ENCODE measurements at regions not wholly inside any gene's neighbourhood (a gene's known extent, or its start where the extent isn't known, plus 50 kb on each side); places are given as distances from the start of the nearest gene placed in this dataset.

GRCh38 chr3:42345811-42346210 lies 64.6 kb downstream of the LYZL4 start:
- CTCF ChIA-PET: interaction anchor here (1.6 kb wide), 1 partner anchor 99 kb away, joined by 4 read pairs; no protein-coding TSS in a partner anchor
- Histone ChIP-seq H3K27ac (no peak overlapping the region), H3K4me1 (no peaks in the 10 kb centered on the region), H3K4me2 (no peak overlapping the region), H3K4me3 (no peak overlapping the region), H3K9me3 (no peaks in the 10 kb centered on the region)
- no peak for TF ChIP-seq PHF8 (IDR thresholded peaks at IDR 0.05; ENCODE audit: borderline replicate concordance, low read depth)
- no peak for TF ChIP-seq KDM1A (IDR thresholded peaks at IDR 0.05; ENCODE audit: low read depth)
- no peak for TF ChIP-seq SREBF2 (IDR thresholded peaks at IDR 0.05)
- no peak for TF ChIP-seq POLR2A (IDR thresholded peaks at IDR 0.05; ENCODE audit: low read length)
- TF ChIP-seq CHD4 (IDR thresholded peaks at IDR 0.05; ENCODE audit: borderline replicate concordance): no peak
- TF ChIP-seq FOSL2 (IDR thresholded peaks at IDR 0.05): no peak
- TF ChIP-seq FOSL2 (CRISPR knock-in tag; IDR thresholded peaks at IDR 0.05): no peak
- TF ChIP-seq KDM5A (IDR thresholded peaks at IDR 0.05): no peak
- TF ChIP-seq FOXS1 (CRISPR knock-in tag; IDR thresholded peaks at IDR 0.05): no peak
- no peak for TF ChIP-seq CTCF (IDR thresholded peaks at IDR 0.05)
- TF ChIP-seq PBX3 (IDR thresholded peaks at IDR 0.05): no peak
- TF ChIP-seq ESRRA (IDR thresholded peaks at IDR 0.05; ENCODE audit: borderline replicate concordance, low read length): no peak
- no peak for TF ChIP-seq GATA3 (IDR thresholded peaks at IDR 0.05; ENCODE audit: borderline replicate concordance)
- TF ChIP-seq RFX5 (IDR thresholded peaks at IDR 0.05): no peak
- FAIRE-seq: no peak
- WGBS (ENCODE audit: missing lambda C conversion rate): 48% methylated on average over 5 of the region's 5 CpGs
- no peak for DNase-seq (ENCODE audit: low read depth in 1 of 2, low spot score in 1 of 2)
- ATAC-seq: no peak
- POLR2A ChIA-PET: no interaction called here

- no peak overlapping the region for H3K4me2 ChIP-seq
- ChIA-PET CTCF (no interaction called here), POLR2A (no interaction called here)
- FAIRE-seq (no peak), ATAC-seq (no peak), DNase-seq (ENCODE audit: low read depth in 1 of 2, low spot score in 1 of 2) (no peak)
- H3K4me3 ChIP-seq: no peak overlapping the region
- TF ChIP-seq ESRRA (IDR thresholded peaks at IDR 0.05; ENCODE audit: borderline replicate concordance, low read length) (no peak), POLR2A (IDR thresholded peaks at IDR 0.05; ENCODE audit: low read length) (no peak), FOSB (CRISPR knock-in tag; IDR thresholded peaks at IDR 0.05) (no peak), CTCF (IDR thresholded peaks at IDR 0.05) (no peak), RNF2 (IDR thresholded peaks at IDR 0.05; ENCODE audit: borderline replicate concordance, low read depth) (no peak), EHMT2 (IDR thresholded peaks at IDR 0.05; ENCODE audit: low read depth) (no peak), HDAC2 (IDR thresholded peaks at IDR 0.05) (no peak), HOXB5 (CRISPR knock-in tag; IDR thresholded peaks at IDR 0.05) (no peak)
- no peak overlapping the region for H3K27ac ChIP-seq
- no peaks in the 10 kb centered on the region for H3K9me3 ChIP-seq
- H3K4me1 ChIP-seq: no peaks in the 10 kb centered on the region
Measured at GRCh38 chr3:42340466-42340865, 69.9 kb downstream of the LYZL4 start.

GRCh38 chr3:42339321-42339720 lies 71.1 kb downstream of the LYZL4 start:
- DNase-seq (ENCODE audit: low read depth in 1 of 2, low spot score in 1 of 2): no peak
- FAIRE-seq: no peak
- POLR2A ChIA-PET: no interaction called here
- no peak for ATAC-seq
- WGBS (ENCODE audit: missing lambda C conversion rate): 57% methylated on average over 3 of the region's 3 CpGs
- no peaks in the 10 kb centered on the region for H3K9me3 ChIP-seq
- no peaks in the 10 kb centered on the region for H3K4me1 ChIP-seq
- CTCF ChIA-PET: no interaction called here
- TF ChIP-seq TP53 (CRISPR knock-in tag; IDR thresholded peaks at IDR 0.05): no peak
- no peak for TF ChIP-seq POLR2A (IDR thresholded peaks at IDR 0.05; ENCODE audit: low read length)
- no peak for TF ChIP-seq EHF (CRISPR knock-in tag; IDR thresholded peaks at IDR 0.05)
- TF ChIP-seq RNF2 (IDR thresholded peaks at IDR 0.05; ENCODE audit: borderline replicate concordance, low read depth): no peak
- TF ChIP-seq USF2 (IDR thresholded peaks at IDR 0.05): no peak
- no peak for TF ChIP-seq CTCF (IDR thresholded peaks at IDR 0.05)
- TF ChIP-seq ZSCAN20 (CRISPR knock-in tag; IDR thresholded peaks at IDR 0.05): no peak
- no peak for TF ChIP-seq HOXB13 (CRISPR knock-in tag; IDR thresholded peaks at IDR 0.05; ENCODE audit: low read depth)
- no peak for TF ChIP-seq CHD2 (IDR thresholded peaks at IDR 0.05; ENCODE audit: low read length, partially characterized antibody)
- TF ChIP-seq KDM1A (IDR thresholded peaks at IDR 0.05; ENCODE audit: low read depth): no peak
- TF ChIP-seq NPAS2 (CRISPR knock-in tag; IDR thresholded peaks at IDR 0.05; ENCODE audit: borderline replicate concordance): no peak
- no peak for TF ChIP-seq MYC (IDR thresholded peaks at IDR 0.05; ENCODE audit: borderline replicate concordance, low read length)
- no peak overlapping the region for H3K4me3 ChIP-seq
- H3K4me2 ChIP-seq: no peak overlapping the region
- no peak overlapping the region for H3K27ac ChIP-seq
